Uterus (tissue), 3 donors: ENCODE measurements at regions not wholly inside any gene's neighbourhood (a gene's known extent, or its start where the extent isn't known, plus 50 kb on each side); places are given as distances from the start of the nearest gene placed in this dataset.
"Not testable (repeated sequence)": the region's sequence is repeated elsewhere in the genome, so short reads cannot be mapped to it uniquely, and the experiment has no call there.

Source experiments
- DNase-seq, 2 donors: peaks; one replicate each; pipeline ENCODE4 v3.0.0-alpha.2; 2019 to 2020
- H3K27ac ChIP-seq, 2 donors: fragments of 200-600 bp; sonication (generic); 1 replicate in 1 of 2; 2 replicates in 1 of 2; pipeline ENCODE4 v1.5.1; 2016 to 2018
- H3K27me3 ChIP-seq, 2 donors: fragments of 200-600 bp; sonication (generic); one replicate each; pipeline ENCODE4 v1.5.1; 2018 to 2019; ENCODE audit warnings: control low read depth in 1 of 2
- H3K36me3 ChIP-seq, 2 donors: fragments of 200-600 bp; sonication (generic); one replicate each; pipeline ENCODE4 v1.5.1; 2019; ENCODE audit warnings: control low read depth in 1 of 2
- H3K4me1 ChIP-seq, 2 donors: fragments of 200-600 bp; sonication (generic); one replicate each; pipeline ENCODE4 v1.5.1; 2018 to 2019; ENCODE audit warnings: control low read depth in 1 of 2
- H3K4me3 ChIP-seq, 2 donors: fragments of 200-600 bp; sonication (generic); 1 replicate in 1 of 2; 2 replicates in 1 of 2; pipeline ENCODE4 v1.5.1; 2018 to 2019; ENCODE audit warnings: mild to moderate bottlenecking in 1 of 2
- H3K9me3 ChIP-seq, 2 donors: fragments of 200-600 bp; sonication (generic); one replicate each; pipeline ENCODE4 v1.5.1; 2019; ENCODE audit warnings: control low read depth in 1 of 2
- CTCF ChIP-seq, 4 experiments: fragments of 200-600 bp in 2 of 4; fragments of 450-650 bp in 2 of 4; sonication (generic) in 2 of 4; IDR thresholded peaks; one replicate each; pipeline ENCODE4 v1.5.1; 2016 to 2019; ENCODE audit warnings: antibody characterized with exemption in 4 of 4, mild to moderate bottlenecking in 2 of 4, moderate library complexity in 1 of 4
- POLR2A ChIP-seq, 2 donors: fragments of 450-650 bp; IDR thresholded peaks; one replicate each; pipeline ENCODE4 v1.6.1; 2016; ENCODE audit warnings: antibody characterized with exemption in 2 of 2, mild to moderate bottlenecking in 1 of 2, moderate library complexity in 1 of 2
- intact Hi-C: fragments of 100-400 bp; cut with DNase I; formaldehyde crosslinking; loops from one replicate; pipeline ENCODE4 v1.15.1; 2023; ENCODE audit warnings: low total_unique reads
- donor health status: DM: yes; HTN: yes; CAD: no.

- H3K36me3 ChIP-seq: no peaks in the 10 kb centered on the region
- H3K4me3 ChIP-seq: no peak overlapping the region
- no peak for DNase-seq
- no peaks in the 10 kb centered on the region for H3K9me3 ChIP-seq
- H3K27me3 ChIP-seq: no peaks in the 10 kb centered on the region
- no peak overlapping the region for H3K27ac ChIP-seq
- no peak for TF ChIP-seq CTCF (IDR thresholded peaks at IDR 0.05)
- no peak for TF ChIP-seq POLR2A (IDR thresholded peaks at IDR 0.05)
- intact Hi-C loops: no loop called here
- no peaks in the 10 kb centered on the region for H3K4me1 ChIP-seq
Observed at GRCh38 chrX:13955975-13956374, 73.7 kb downstream of the GEMIN8 start.

GRCh38 chrX:13955095-13955647 is 74.5 kb downstream of the GEMIN8 start:
- Histone ChIP-seq H3K27me3 (no peaks in the 10 kb centered on the region), H3K4me3 (no peak overlapping the region), H3K4me1 (no peaks in the 10 kb centered on the region), H3K36me3 (no peaks in the 10 kb centered on the region), H3K27ac (no peak overlapping the region), H3K9me3 (no peaks in the 10 kb centered on the region)
- DNase-seq: no peak
- intact Hi-C loops: no loop called here
- TF ChIP-seq POLR2A (IDR thresholded peaks at IDR 0.05): no peak
- TF ChIP-seq CTCF (IDR thresholded peaks at IDR 0.05): no peak

- H3K27ac ChIP-seq: no peak overlapping the region
- intact Hi-C loops: no loop called here
- H3K36me3 ChIP-seq: no peaks in the 10 kb centered on the region
- H3K9me3 ChIP-seq: no peaks in the 10 kb centered on the region
- no peak for DNase-seq
- no peak for TF ChIP-seq CTCF (IDR thresholded peaks at IDR 0.05)
- TF ChIP-seq POLR2A (IDR thresholded peaks at IDR 0.05): no peak
- H3K4me1 ChIP-seq: no peaks in the 10 kb centered on the region
- H3K27me3 ChIP-seq: no peaks in the 10 kb centered on the region
- H3K4me3 ChIP-seq: no peak overlapping the region
Observed at GRCh38 chrX:13952581-13952980, 77.1 kb downstream of the GEMIN8 start.

- intact Hi-C loops, H3K4me3 ChIP-seq, H3K9me3 ChIP-seq, H3K36me3 ChIP-seq, DNase-seq, H3K4me1 ChIP-seq, H3K27me3 ChIP-seq, H3K27ac ChIP-seq: not testable (repeated sequence)
Observed at GRCh38 chrX:13946223-13946622, 83.5 kb downstream of the GEMIN8 start.

GRCh38 chrX:13945787-13946186 is 83.9 kb downstream of the GEMIN8 start:
- H3K27me3 ChIP-seq, H3K4me3 ChIP-seq, H3K4me1 ChIP-seq, H3K36me3 ChIP-seq, intact Hi-C loops, H3K9me3 ChIP-seq, DNase-seq, H3K27ac ChIP-seq: not testable (repeated sequence)

GRCh38 chrX:13940671-13941070 is 89.0 kb downstream of the GEMIN8 start:
- Histone ChIP-seq H3K4me1 (peaks cover 0 to 8% of the 10 kb centered on the region in 2 donors), H3K9me3 (no peaks in the 10 kb centered on the region), H3K27ac (no peak overlapping the region), H3K36me3 (no peaks in the 10 kb centered on the region), H3K27me3 (peaks cover 3 to 14% of the 10 kb centered on the region in 2 donors), H3K4me3 (no peak overlapping the region)
- no peak for DNase-seq
- intact Hi-C loops: no loop called here
- TF ChIP-seq POLR2A (IDR thresholded peaks at IDR 0.05): no peak
- TF ChIP-seq CTCF (IDR thresholded peaks at IDR 0.05): no peak
